NCI-H345 (cell line): ENCODE measurements at regions not wholly inside any gene's neighbourhood (a gene's known extent, or its start where the extent isn't known, plus 50 kb on each side); places are given as distances from the start of the nearest gene placed in this dataset.

Experiments used
- DNase-seq: peaks from one replicate; lab custom pipeline; 2025; lab: John Stamatoyannopoulos, UW

GRCh38 chr2:136182315-136182714 is 64.4 kb upstream of the CXCR4 start:
- DNase-seq, result no peak

- DNase-seq, result no peak
Observed at GRCh38 chr2:136179602-136179975, 61.6 kb upstream of the CXCR4 start.

DNA sequence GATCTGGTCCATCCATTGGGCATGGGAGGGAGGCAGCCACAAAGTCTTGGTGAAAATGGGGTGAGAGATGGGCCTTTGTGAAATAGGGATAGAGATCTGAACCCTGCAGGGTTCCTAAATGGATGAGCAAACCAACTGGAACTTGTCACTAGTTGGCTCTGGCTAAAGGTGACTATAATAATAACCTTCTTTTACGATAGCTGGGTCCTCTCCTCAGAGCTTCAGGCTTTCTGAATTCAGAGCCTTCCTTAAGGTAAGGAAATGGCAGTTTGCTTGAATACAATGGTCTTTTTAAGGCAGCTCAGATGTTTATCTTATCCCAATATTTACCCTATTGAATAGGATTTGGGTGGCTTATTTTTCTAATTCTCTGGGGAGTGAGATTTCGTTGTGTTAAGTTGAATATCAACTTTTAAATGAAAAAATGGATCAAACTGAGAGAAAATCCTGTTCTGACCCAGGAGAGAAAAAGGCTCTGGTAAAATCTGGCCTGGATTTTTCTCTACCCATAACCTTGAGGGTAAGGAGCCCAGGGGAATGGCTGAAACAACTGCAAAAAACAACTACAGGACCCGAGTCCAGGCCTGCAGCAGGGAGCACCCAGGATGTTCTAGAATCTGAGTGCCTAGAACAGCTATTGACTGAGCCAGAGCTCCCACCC is 61.1 kb upstream of the CXCR4 start:
- no peak for DNase-seq

DNA sequence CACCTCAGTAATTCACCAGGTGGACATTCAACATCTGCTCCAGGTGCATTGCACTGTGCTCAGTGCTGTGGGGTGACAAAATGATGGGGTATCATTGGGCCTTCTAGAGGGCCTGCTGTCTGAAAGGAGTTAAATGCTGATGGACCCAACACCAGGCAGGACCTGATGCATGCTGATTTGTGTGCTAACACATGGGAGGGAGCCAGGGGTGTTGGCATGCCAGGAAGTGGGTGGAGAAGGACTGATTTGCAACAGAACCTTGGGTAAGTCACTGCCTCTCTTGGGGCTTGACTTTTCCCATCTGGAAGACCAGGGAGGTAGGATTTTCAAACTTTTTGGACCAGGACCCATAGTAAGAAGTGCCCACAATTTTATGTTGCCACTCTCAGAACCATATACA is 57.9 kb upstream of the CXCR4 start:
- no peak for DNase-seq

DNA sequence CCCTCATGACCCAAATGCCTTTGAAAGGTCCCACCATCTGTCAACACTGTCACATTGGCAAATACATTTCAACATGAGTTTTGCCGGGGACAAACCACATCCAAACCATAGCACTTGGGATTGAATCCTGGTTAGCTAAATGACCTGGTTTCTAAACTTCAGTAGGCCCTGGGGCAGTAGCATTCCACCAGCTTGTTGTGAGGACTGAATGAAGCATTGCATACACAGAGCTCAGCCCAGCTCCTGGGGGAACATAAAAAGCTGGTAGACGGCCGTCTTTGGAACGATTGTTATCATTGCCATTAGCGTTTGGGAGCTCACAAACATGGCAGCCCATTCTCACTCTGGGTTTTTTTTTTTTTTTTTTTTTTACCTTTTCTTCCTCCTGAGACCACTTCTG is 57.5 kb upstream of the CXCR4 start:
- no peak for DNase-seq

DNA sequence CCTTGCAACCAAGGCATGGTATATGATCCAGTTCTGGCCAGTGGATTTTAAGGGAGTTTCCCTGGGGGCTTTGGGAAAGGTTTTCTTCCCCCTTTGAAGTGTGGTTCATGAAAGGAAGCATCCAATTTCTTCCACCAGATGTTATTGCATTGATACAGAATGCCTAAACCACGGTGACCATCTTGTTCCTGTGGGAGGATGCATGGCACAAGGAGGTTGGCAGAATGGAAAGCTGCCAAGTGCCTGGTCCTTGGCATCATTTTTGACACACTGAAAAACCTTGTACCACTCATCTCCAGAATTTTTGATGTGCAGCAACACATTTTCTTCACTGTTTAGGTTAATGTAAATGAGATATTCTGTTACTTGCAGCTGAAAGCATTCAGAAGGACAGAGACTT is 55.2 kb upstream of the CXCR4 start:
- DNase-seq, result no peak

GRCh38 chr2:136171223-136171622 is 53.3 kb upstream of the CXCR4 start:
- no peak for DNase-seq

GRCh38 chr2:136168720-136169119 is 50.8 kb upstream of the CXCR4 start:
- no peak for DNase-seq

- no peak for DNase-seq
Observed at GRCh38 chr2:136167721-136168475, 49.9 kb upstream of the CXCR4 start.
